ENCODE measurements at regions not wholly inside any gene's neighbourhood (a gene's known extent, or its start where the extent isn't known, plus 50 kb on each side); places are given as distances from the start of the nearest gene placed in this dataset.

GRCh38 chr2:195369218-195369587 lies 287.8 kb upstream of the SLC39A10 start:
- Histone ChIP-seq H3K4me3 (ENCODE audit: insufficient read depth in 1 of 2, low read depth in 1 of 2, low read length in 2 of 2) (peak overlapping the region in 1 of 2 experiments; percentile 52), H3K23ac (ENCODE audit: low read length in 2 of 2) (no peak overlapping the region), H2BK5ac (ENCODE audit: low read depth, low read length, poor library complexity, severe bottlenecking) (no peak overlapping the region), H3K79me1 (replicated peaks; ENCODE audit: low read length, poor library complexity, severe bottlenecking) (no peaks in the 10 kb centered on the region), H4K91ac (ENCODE audit: low read length) (no peak overlapping the region), H2AFZ (ENCODE audit: low read depth, low read length) (no peak overlapping the region), H3K27ac (ENCODE audit: low read length, poor library complexity, severe bottlenecking) (no peak overlapping the region), H2BK15ac (ENCODE audit: low read depth, poor library complexity, severe bottlenecking) (no peak overlapping the region), H2BK12ac (ENCODE audit: low read length in 2 of 2) (no peak overlapping the region), H3K4me2 (ENCODE audit: low read length, poor library complexity, severe bottlenecking) (no peak overlapping the region), H3K4ac (ENCODE audit: low read depth in 1 of 2, low read length in 2 of 2) (no peak overlapping the region), H3K9me3 (ENCODE audit: control insufficient read depth, low read length) (no peaks in the 10 kb centered on the region), H3K36me3 (ENCODE audit: control insufficient read depth in 1 of 2, insufficient read depth in 2 of 2, low read depth in 1 of 2, low read length in 2 of 2) (no peaks in the 10 kb centered on the region), H3K4me1 (ENCODE audit: control insufficient read depth, insufficient read depth, low read depth, low read length) (no peaks in the 10 kb centered on the region), H3K18ac (ENCODE audit: low read depth in 1 of 2, low read length in 2 of 2) (no peak overlapping the region), H3K27me3 (ENCODE audit: control insufficient read depth in 1 of 2, insufficient read depth in 1 of 2, low read length in 2 of 2) (no peaks in the 10 kb centered on the region), H3K9ac (ENCODE audit: low read length) (no peak overlapping the region), H2BK120ac (ENCODE audit: low read depth, low read length) (no peak overlapping the region), H2AK5ac (ENCODE audit: low read length, severe bottlenecking) (no peak overlapping the region), H4K8ac (ENCODE audit: low read length) (no peak overlapping the region), H3K14ac (ENCODE audit: low read length in 2 of 2) (no peak overlapping the region)
- no peak for DNase-seq
- 0% methylated on average over 1 of the region's 1 CpG for WGBS

GRCh38 chr2:195368249-195369217 lies 288.5 kb upstream of the SLC39A10 start:
- no peak overlapping the region for H3K27ac ChIP-seq (ENCODE audit: low read length, poor library complexity, severe bottlenecking)
- no peak overlapping the region for H4K91ac ChIP-seq (ENCODE audit: low read length)
- H3K4me2 ChIP-seq (ENCODE audit: low read length, poor library complexity, severe bottlenecking) = no peak overlapping the region
- H3K4me3 ChIP-seq (ENCODE audit: insufficient read depth in 1 of 2, low read depth in 1 of 2, low read length in 2 of 2) = peak overlapping the region in 1 of 2 experiments; percentile 52
- H2AK5ac ChIP-seq (ENCODE audit: low read length, severe bottlenecking) = no peak overlapping the region
- H3K9me3 ChIP-seq (ENCODE audit: control insufficient read depth, low read length) = no peaks in the 10 kb centered on the region
- no peak overlapping the region for H3K23ac ChIP-seq (ENCODE audit: low read length in 2 of 2)
- no peaks in the 10 kb centered on the region for H3K79me1 ChIP-seq (replicated peaks; ENCODE audit: low read length, poor library complexity, severe bottlenecking)
- no peak overlapping the region for H2AFZ ChIP-seq (ENCODE audit: low read depth, low read length)
- H2BK15ac ChIP-seq (ENCODE audit: low read depth, poor library complexity, severe bottlenecking) = no peak overlapping the region
- DNase-seq = no peak
- H2BK5ac ChIP-seq (ENCODE audit: low read depth, low read length, poor library complexity, severe bottlenecking) = no peak overlapping the region
- H3K4me1 ChIP-seq (ENCODE audit: control insufficient read depth, insufficient read depth, low read depth, low read length) = no peaks in the 10 kb centered on the region
- H3K4ac ChIP-seq (ENCODE audit: low read depth in 1 of 2, low read length in 2 of 2) = no peak overlapping the region
- no peak overlapping the region for H3K18ac ChIP-seq (ENCODE audit: low read depth in 1 of 2, low read length in 2 of 2)
- no peak overlapping the region for H2BK12ac ChIP-seq (ENCODE audit: low read length in 2 of 2)
- no peak overlapping the region for H2BK120ac ChIP-seq (ENCODE audit: low read depth, low read length)
- no peaks in the 10 kb centered on the region for H3K27me3 ChIP-seq (ENCODE audit: control insufficient read depth in 1 of 2, insufficient read depth in 1 of 2, low read length in 2 of 2)
- H4K8ac ChIP-seq (ENCODE audit: low read length) = no peak overlapping the region
- 95% methylated on average over 4 of the region's 6 CpGs for WGBS
- peak overlapping the region; percentile 29 for H3K9ac ChIP-seq (ENCODE audit: low read length)
- H3K14ac ChIP-seq (ENCODE audit: low read length in 2 of 2) = no peak overlapping the region
- no peaks in the 10 kb centered on the region for H3K36me3 ChIP-seq (ENCODE audit: control insufficient read depth in 1 of 2, insufficient read depth in 2 of 2, low read depth in 1 of 2, low read length in 2 of 2)

- H2BK5ac ChIP-seq (ENCODE audit: low read depth, low read length, poor library complexity, severe bottlenecking) = no peak overlapping the region
- no peaks in the 10 kb centered on the region for H3K9me3 ChIP-seq (ENCODE audit: control insufficient read depth, low read length)
- no peak overlapping the region for H3K4me2 ChIP-seq (ENCODE audit: low read length, poor library complexity, severe bottlenecking)
- no peak overlapping the region for H2BK12ac ChIP-seq (ENCODE audit: low read length in 2 of 2)
- H3K18ac ChIP-seq (ENCODE audit: low read depth in 1 of 2, low read length in 2 of 2) = no peak overlapping the region
- no peak overlapping the region for H3K9ac ChIP-seq (ENCODE audit: low read length)
- no peak overlapping the region for H2BK15ac ChIP-seq (ENCODE audit: low read depth, poor library complexity, severe bottlenecking)
- WGBS = 29% methylated on average over 1 of the region's 2 CpGs
- no peak overlapping the region for H3K4me3 ChIP-seq (ENCODE audit: insufficient read depth in 1 of 2, low read depth in 1 of 2, low read length in 2 of 2)
- H3K4ac ChIP-seq (ENCODE audit: low read depth in 1 of 2, low read length in 2 of 2) = no peak overlapping the region
- H3K27ac ChIP-seq (ENCODE audit: low read length, poor library complexity, severe bottlenecking) = no peak overlapping the region
- H3K79me1 ChIP-seq (replicated peaks; ENCODE audit: low read length, poor library complexity, severe bottlenecking) = no peaks in the 10 kb centered on the region
- H3K36me3 ChIP-seq (ENCODE audit: control insufficient read depth in 1 of 2, insufficient read depth in 2 of 2, low read depth in 1 of 2, low read length in 2 of 2) = no peaks in the 10 kb centered on the region
- H4K91ac ChIP-seq (ENCODE audit: low read length) = no peak overlapping the region
- no peak for DNase-seq
- H2AK5ac ChIP-seq (ENCODE audit: low read length, severe bottlenecking) = no peak overlapping the region
- no peaks in the 10 kb centered on the region for H3K4me1 ChIP-seq (ENCODE audit: control insufficient read depth, insufficient read depth, low read depth, low read length)
- no peaks in the 10 kb centered on the region for H3K27me3 ChIP-seq (ENCODE audit: control insufficient read depth in 1 of 2, insufficient read depth in 1 of 2, low read length in 2 of 2)
- no peak overlapping the region for H2AFZ ChIP-seq (ENCODE audit: low read depth, low read length)
- no peak overlapping the region for H4K8ac ChIP-seq (ENCODE audit: low read length)
- H3K14ac ChIP-seq (ENCODE audit: low read length in 2 of 2) = no peak overlapping the region
- no peak overlapping the region for H2BK120ac ChIP-seq (ENCODE audit: low read depth, low read length)
- no peak overlapping the region for H3K23ac ChIP-seq (ENCODE audit: low read length in 2 of 2)
Measured at GRCh38 chr2:195367809-195368208, 289.2 kb upstream of the SLC39A10 start.

- H3K9ac ChIP-seq (ENCODE audit: low read length) = peak overlapping the region; percentile 69
- no peaks in the 10 kb centered on the region for H3K4me1 ChIP-seq (ENCODE audit: control insufficient read depth, insufficient read depth, low read depth, low read length)
- 77% methylated on average over 4 of the region's 5 CpGs for WGBS
- no peak overlapping the region for H4K8ac ChIP-seq (ENCODE audit: low read length)
- no peak overlapping the region for H2BK12ac ChIP-seq (ENCODE audit: low read length in 2 of 2)
- H3K79me1 ChIP-seq (replicated peaks; ENCODE audit: low read length, poor library complexity, severe bottlenecking) = no peaks in the 10 kb centered on the region
- no peaks in the 10 kb centered on the region for H3K9me3 ChIP-seq (ENCODE audit: control insufficient read depth, low read length)
- H2AFZ ChIP-seq (ENCODE audit: low read depth, low read length) = no peak overlapping the region
- H3K23ac ChIP-seq (ENCODE audit: low read length in 2 of 2) = no peak overlapping the region
- H2BK5ac ChIP-seq (ENCODE audit: low read depth, low read length, poor library complexity, severe bottlenecking) = peak overlapping the region; percentile 12
- H3K27ac ChIP-seq (ENCODE audit: low read length, poor library complexity, severe bottlenecking) = peak overlapping the region; percentile 74
- H3K4me3 ChIP-seq (ENCODE audit: insufficient read depth in 1 of 2, low read depth in 1 of 2, low read length in 2 of 2) = no peak overlapping the region
- no peak overlapping the region for H2BK120ac ChIP-seq (ENCODE audit: low read depth, low read length)
- H3K27me3 ChIP-seq (ENCODE audit: control insufficient read depth in 1 of 2, insufficient read depth in 1 of 2, low read length in 2 of 2) = no peaks in the 10 kb centered on the region
- peak overlapping the region; percentile 1 for H2AK5ac ChIP-seq (ENCODE audit: low read length, severe bottlenecking)
- DNase-seq = peak; percentile 1
- no peak overlapping the region for H3K18ac ChIP-seq (ENCODE audit: low read depth in 1 of 2, low read length in 2 of 2)
- no peak overlapping the region for H3K4ac ChIP-seq (ENCODE audit: low read depth in 1 of 2, low read length in 2 of 2)
- no peak overlapping the region for H3K14ac ChIP-seq (ENCODE audit: low read length in 2 of 2)
- H4K91ac ChIP-seq (ENCODE audit: low read length) = no peak overlapping the region
- H2BK15ac ChIP-seq (ENCODE audit: low read depth, poor library complexity, severe bottlenecking) = no peak overlapping the region
- H3K4me2 ChIP-seq (ENCODE audit: low read length, poor library complexity, severe bottlenecking) = no peak overlapping the region
- H3K36me3 ChIP-seq (ENCODE audit: control insufficient read depth in 1 of 2, insufficient read depth in 2 of 2, low read depth in 1 of 2, low read length in 2 of 2) = no peaks in the 10 kb centered on the region
Measured at GRCh38 chr2:195364015-195364965, 292.7 kb upstream of the SLC39A10 start.
